ENCODE measurements at regions not wholly inside any gene's neighbourhood (a gene's known extent, or its start where the extent isn't known, plus 50 kb on each side); places are given as distances from the start of the nearest gene placed in this dataset.
"Not testable (repeated sequence)": the region's sequence is repeated elsewhere in the genome, so short reads cannot be mapped to it uniquely, and the experiment has no call there.

GRCh38 chr11:38543311-38543710, 1945.3 kb upstream of the RAG2 start:
- H3K4me1 Mint-ChIP-seq (ENCODE audit: low read depth) = peaks cover 25% of the 10 kb centered on the region
- H3K9me3 Mint-ChIP-seq (ENCODE audit: low read depth) = peaks cover 2% of the 10 kb centered on the region
- TF ChIP-seq CTCF (IDR thresholded peaks at IDR 0.05) = no peak
- DNase-seq (ENCODE audit: low spot score) = no peak
- H3K36me3 Mint-ChIP-seq (ENCODE audit: low read depth) = no peaks in the 10 kb centered on the region
- H3K27ac Mint-ChIP-seq (ENCODE audit: unreplicated experiment) = no peak overlapping the region
- no peaks in the 10 kb centered on the region for H3K27me3 Mint-ChIP-seq (ENCODE audit: low read depth)
- H3K4me3 Mint-ChIP-seq (ENCODE audit: unreplicated experiment) = no peak overlapping the region

- Mint-ChIP-seq H3K9me3 (ENCODE audit: low read depth) (peaks cover 15% of the 10 kb centered on the region), H3K36me3 (ENCODE audit: low read depth) (peaks cover 4% of the 10 kb centered on the region)
- no peak for TF ChIP-seq CTCF (IDR thresholded peaks at IDR 0.05)
Measured at GRCh38 chr11:38538866-38539680, 1941.0 kb upstream of the RAG2 start.

GRCh38 chr11:38530226-38530625, 1932.2 kb upstream of the RAG2 start:
- Mint-ChIP-seq H3K27me3 (ENCODE audit: low read depth) (no peaks in the 10 kb centered on the region), H3K4me3 (ENCODE audit: unreplicated experiment) (no peak overlapping the region), H3K36me3 (ENCODE audit: low read depth) (peaks cover 3% of the 10 kb centered on the region), H3K4me1 (ENCODE audit: low read depth) (peaks cover 6% of the 10 kb centered on the region), H3K9me3 (ENCODE audit: low read depth) (peaks cover 14% of the 10 kb centered on the region), H3K27ac (ENCODE audit: unreplicated experiment) (no peak overlapping the region)
- DNase-seq (ENCODE audit: low spot score) = no peak
- TF ChIP-seq CTCF (IDR thresholded peaks at IDR 0.05) = no peak

More at GRCh38 chr11:38538866-38539680, 1941.0 kb upstream of the RAG2 start:
- DNase-seq (ENCODE audit: low spot score) = no peak
- H3K4me3 Mint-ChIP-seq (ENCODE audit: unreplicated experiment) = no peak overlapping the region
- no peak overlapping the region for H3K27ac Mint-ChIP-seq (ENCODE audit: unreplicated experiment)
- H3K27me3 Mint-ChIP-seq (ENCODE audit: low read depth) = no peaks in the 10 kb centered on the region
- H3K4me1 Mint-ChIP-seq (ENCODE audit: low read depth) = peaks cover 19% of the 10 kb centered on the region

GRCh38 chr11:38524945-38525344, 1926.9 kb upstream of the RAG2 start:
- H3K36me3 Mint-ChIP-seq (ENCODE audit: low read depth) = peaks cover 9% of the 10 kb centered on the region
- H3K4me1 Mint-ChIP-seq (ENCODE audit: low read depth) = no peaks in the 10 kb centered on the region
- no peak for TF ChIP-seq CTCF (IDR thresholded peaks at IDR 0.05)

GRCh38 chr11:38517991-38518390, 1920.0 kb upstream of the RAG2 start:
- Mint-ChIP-seq H3K4me1 (ENCODE audit: low read depth) (peaks cover 8% of the 10 kb centered on the region), H3K4me3 (ENCODE audit: unreplicated experiment) (no peak overlapping the region), H3K36me3 (ENCODE audit: low read depth) (no peaks in the 10 kb centered on the region), H3K9me3 (ENCODE audit: low read depth) (peaks cover 12% of the 10 kb centered on the region), H3K27ac (ENCODE audit: unreplicated experiment) (no peak overlapping the region), H3K27me3 (ENCODE audit: low read depth) (no peaks in the 10 kb centered on the region)
- no peak for TF ChIP-seq CTCF (IDR thresholded peaks at IDR 0.05)
- DNase-seq (ENCODE audit: low spot score) = no peak

More at GRCh38 chr11:38524945-38525344, 1926.9 kb upstream of the RAG2 start:
- DNase-seq (ENCODE audit: low spot score) = no peak
- peaks cover 23% of the 10 kb centered on the region for H3K9me3 Mint-ChIP-seq (ENCODE audit: low read depth)
- no peak overlapping the region for H3K27ac Mint-ChIP-seq (ENCODE audit: unreplicated experiment)
- H3K4me3 Mint-ChIP-seq (ENCODE audit: unreplicated experiment) = no peak overlapping the region
- no peaks in the 10 kb centered on the region for H3K27me3 Mint-ChIP-seq (ENCODE audit: low read depth)

- H3K9me3 Mint-ChIP-seq (ENCODE audit: low read depth); H3K4me1 Mint-ChIP-seq (ENCODE audit: low read depth); H3K4me3 Mint-ChIP-seq (ENCODE audit: unreplicated experiment); H3K36me3 Mint-ChIP-seq (ENCODE audit: low read depth); H3K27me3 Mint-ChIP-seq (ENCODE audit: low read depth); H3K27ac Mint-ChIP-seq (ENCODE audit: unreplicated experiment); DNase-seq (ENCODE audit: low spot score): not testable (repeated sequence)
Measured at GRCh38 chr11:38512830-38513229, 1914.8 kb upstream of the RAG2 start.

All from chondrocyte (in vitro differentiated cells).